ENCODE measurements at regions not wholly inside any gene's neighbourhood (a gene's known extent, or its start where the extent isn't known, plus 50 kb on each side); places are given as distances from the start of the nearest gene placed in this dataset.
A peak's percentile ranks its signal among the peaks of the same experiment; 100 is the strongest.

DNA sequence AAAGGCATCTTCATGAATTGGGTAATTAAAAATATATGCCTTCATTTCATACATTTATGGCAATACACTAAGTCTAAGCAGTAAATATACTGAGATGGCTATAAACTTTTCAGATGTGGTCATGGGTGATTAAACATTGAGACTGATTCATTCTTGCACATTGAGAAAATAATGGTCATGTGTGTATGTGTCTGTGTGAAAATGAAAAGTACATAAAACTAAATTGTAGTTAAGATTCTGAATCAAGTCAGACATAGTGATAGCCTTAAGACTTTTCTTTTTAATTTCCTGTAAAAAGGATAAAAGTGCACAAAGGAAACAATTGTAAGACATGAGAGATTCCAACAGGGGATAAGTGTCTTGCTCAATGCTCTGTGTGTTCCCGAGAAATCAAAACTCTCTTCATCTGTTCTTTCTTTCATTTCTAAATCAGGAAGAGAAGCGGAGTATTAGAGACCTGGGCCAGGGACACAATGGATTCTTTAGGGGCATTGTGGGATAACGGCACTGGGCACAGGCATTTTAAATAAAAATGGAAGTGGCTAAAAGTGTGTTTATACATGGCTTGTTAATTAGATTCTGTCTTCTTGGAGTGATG lies 69.8 kb upstream of the AGR3 start:
- Histone ChIP-seq H3K36me3 (no peaks in the 10 kb centered on the region), H3K9me3 (no peaks in the 10 kb centered on the region), H3K27ac (no peak overlapping the region), H3K4me1 (no peaks in the 10 kb centered on the region), H3K4me3 (no peak overlapping the region), H3K27me3 (no peaks in the 10 kb centered on the region)
- DNase-seq = no peak
- TF ChIP-seq, protein P1, sequence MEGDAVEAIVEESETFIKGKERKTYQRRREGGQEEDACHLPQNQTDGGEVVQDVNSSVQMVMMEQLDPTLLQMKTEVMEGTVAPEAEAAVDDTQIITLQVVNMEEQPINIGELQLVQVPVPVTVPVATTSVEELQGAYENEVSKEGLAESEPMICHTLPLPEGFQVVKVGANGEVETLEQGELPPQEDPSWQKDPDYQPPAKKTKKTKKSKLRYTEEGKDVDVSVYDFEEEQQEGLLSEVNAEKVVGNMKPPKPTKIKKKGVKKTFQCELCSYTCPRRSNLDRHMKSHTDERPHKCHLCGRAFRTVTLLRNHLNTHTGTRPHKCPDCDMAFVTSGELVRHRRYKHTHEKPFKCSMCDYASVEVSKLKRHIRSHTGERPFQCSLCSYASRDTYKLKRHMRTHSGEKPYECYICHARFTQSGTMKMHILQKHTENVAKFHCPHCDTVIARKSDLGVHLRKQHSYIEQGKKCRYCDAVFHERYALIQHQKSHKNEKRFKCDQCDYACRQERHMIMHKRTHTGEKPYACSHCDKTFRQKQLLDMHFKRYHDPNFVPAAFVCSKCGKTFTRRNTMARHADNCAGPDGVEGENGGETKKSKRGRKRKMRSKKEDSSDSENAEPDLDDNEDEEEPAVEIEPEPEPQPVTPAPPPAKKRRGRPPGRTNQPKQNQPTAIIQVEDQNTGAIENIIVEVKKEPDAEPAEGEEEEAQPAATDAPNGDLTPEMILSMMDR (IDR thresholded peaks at IDR 0.05) = no peak
- TF ChIP-seq POLR2A (IDR thresholded peaks at IDR 0.05) = no peak
- intact Hi-C loops (cut with DNase I; ENCODE audit: low total_unique reads) = no loop called here

DNA sequence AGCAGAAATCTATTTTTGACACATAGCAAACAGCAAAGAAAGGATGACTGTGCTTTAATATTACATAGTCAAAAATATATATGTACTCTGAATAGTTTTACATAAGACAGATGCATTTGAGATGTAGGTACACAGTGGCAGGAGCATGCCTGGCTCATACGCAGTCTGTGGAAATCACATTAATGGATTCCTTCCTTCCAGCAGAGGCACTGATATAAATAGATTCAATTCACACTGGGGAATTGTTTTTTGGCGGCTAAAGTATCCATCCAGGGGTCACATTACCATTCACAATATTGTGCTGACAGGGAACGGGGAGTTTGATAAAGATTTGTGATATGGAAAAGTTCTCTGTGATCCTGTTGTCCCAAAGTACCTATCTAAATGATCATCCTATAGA lies 72.5 kb upstream of the AGR3 start:
- H3K27ac ChIP-seq = no peak overlapping the region
- intact Hi-C loops (cut with DNase I; ENCODE audit: low total_unique reads) = no loop called here

DNA sequence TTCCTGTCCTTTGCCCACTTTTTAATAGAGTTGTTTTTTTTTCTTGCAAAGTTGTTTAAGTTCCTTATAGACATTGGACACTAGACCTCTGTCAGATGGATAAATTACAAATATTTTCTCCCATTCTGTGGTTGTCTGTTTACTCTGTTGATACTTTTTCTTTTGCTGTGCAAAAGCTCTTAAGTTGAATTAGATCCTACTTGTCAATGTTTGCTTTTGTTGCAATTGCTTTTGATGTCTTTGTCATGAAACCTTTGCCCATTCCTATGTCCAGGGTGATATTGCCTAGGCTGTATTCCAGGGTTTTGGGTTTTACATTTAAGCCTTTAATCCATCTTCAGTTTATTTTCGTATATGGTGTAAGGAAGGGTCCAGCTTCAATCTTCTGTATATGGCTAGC lies 76.9 kb upstream of the AGR3 start:
- Histone ChIP-seq H3K4me1 (no peaks in the 10 kb centered on the region), H3K4me3 (no peak overlapping the region), H3K9me3 (no peaks in the 10 kb centered on the region), H3K27me3 (no peaks in the 10 kb centered on the region), H3K27ac (no peak overlapping the region), H3K36me3 (no peaks in the 10 kb centered on the region)
- intact Hi-C loops (cut with DNase I; ENCODE audit: low total_unique reads) = no loop called here
- no peak for DNase-seq
- TF ChIP-seq, protein P1 (IDR thresholded peaks at IDR 0.05) = no peak
- no peak for TF ChIP-seq POLR2A (IDR thresholded peaks at IDR 0.05)

More for the DNA sequence above, 72.5 kb upstream of the AGR3 start:
- H3K4me1 ChIP-seq = no peaks in the 10 kb centered on the region
- no peaks in the 10 kb centered on the region for H3K9me3 ChIP-seq
- no peak overlapping the region for H3K4me3 ChIP-seq
- no peak for TF ChIP-seq POLR2A (IDR thresholded peaks at IDR 0.05)
- TF ChIP-seq, protein P1 (IDR thresholded peaks at IDR 0.05) = no peak
- no peak for DNase-seq
- H3K36me3 ChIP-seq = no peaks in the 10 kb centered on the region
- H3K27me3 ChIP-seq = no peaks in the 10 kb centered on the region

DNA sequence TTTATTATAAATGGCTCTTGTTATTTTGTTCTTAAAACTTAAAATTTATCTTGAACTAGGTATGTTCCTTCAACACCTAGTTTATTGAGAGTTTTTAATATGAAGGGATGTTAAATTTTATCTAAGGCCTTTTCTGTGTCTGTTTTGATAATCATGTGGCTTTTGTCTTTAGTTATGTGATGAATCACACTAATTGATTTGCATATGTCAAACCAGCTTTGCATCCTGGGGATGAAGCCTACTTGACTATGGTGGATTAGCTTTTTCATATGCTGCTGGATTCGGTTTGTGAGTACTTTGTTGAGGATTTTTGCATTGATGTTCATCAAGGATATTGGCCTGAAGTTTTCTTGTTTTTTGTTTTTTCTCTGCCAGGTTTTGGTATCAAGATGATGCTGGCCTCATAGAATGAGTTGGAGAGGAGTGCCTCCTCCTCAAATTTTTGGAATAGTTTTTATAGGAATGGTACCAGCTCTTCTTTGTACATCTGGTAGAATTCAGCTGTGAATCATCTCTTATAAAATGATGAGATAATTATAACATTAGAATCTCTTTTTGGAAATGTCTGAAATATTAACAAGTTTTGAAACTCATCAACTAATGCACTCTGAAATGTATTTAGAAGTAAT lies 78.7 kb upstream of the AGR3 start:
- H3K4me1 ChIP-seq = no peaks in the 10 kb centered on the region
- H3K36me3 ChIP-seq = no peaks in the 10 kb centered on the region
- intact Hi-C loops (cut with DNase I; ENCODE audit: low total_unique reads) = no loop called here
- TF ChIP-seq POLR2A (IDR thresholded peaks at IDR 0.05) = no peak
- TF ChIP-seq, protein P1 (IDR thresholded peaks at IDR 0.05) = no peak
- no peak overlapping the region for H3K4me3 ChIP-seq
- no peak for DNase-seq
- H3K27me3 ChIP-seq = no peaks in the 10 kb centered on the region
- H3K9me3 ChIP-seq = no peaks in the 10 kb centered on the region
- H3K27ac ChIP-seq = no peak overlapping the region

DNA sequence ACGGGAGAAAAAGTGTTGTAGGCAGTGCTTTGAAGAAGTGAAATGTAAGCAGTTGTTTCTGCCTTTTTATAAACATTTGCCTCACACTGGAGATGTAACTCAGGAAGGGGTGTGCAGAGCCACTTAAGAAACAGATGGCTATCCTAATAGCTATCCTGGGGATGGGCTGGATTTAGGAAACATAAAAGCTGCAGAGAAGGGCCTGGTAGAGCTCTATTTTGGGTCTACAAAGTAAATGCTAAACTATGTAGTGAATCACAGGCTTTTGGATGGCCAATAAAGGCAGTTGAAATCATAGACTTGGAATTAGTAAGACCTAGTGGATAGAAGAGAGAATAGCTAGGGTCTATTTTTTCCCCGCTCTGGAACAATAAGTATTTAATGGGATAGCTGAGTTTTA lies 79.9 kb upstream of the AGR3 start:
- no peaks in the 10 kb centered on the region for H3K9me3 ChIP-seq
- no peaks in the 10 kb centered on the region for H3K36me3 ChIP-seq
- H3K27me3 ChIP-seq = no peaks in the 10 kb centered on the region
- TF ChIP-seq, protein P1 (IDR thresholded peaks at IDR 0.05) = no peak
- TF ChIP-seq POLR2A (IDR thresholded peaks at IDR 0.05) = no peak
- no peak overlapping the region for H3K4me3 ChIP-seq
- intact Hi-C loops (cut with DNase I; ENCODE audit: low total_unique reads) = no loop called here
- peak overlapping the region in 1 of 2 donors; percentile 36 for H3K27ac ChIP-seq
- DNase-seq = no peak
- no peaks in the 10 kb centered on the region for H3K4me1 ChIP-seq

Data from uterus (tissue), 3 donors.